ENCODE measurements at regions not wholly inside any gene's neighbourhood (a gene's known extent, or its start where the extent isn't known, plus 50 kb on each side); places are given as distances from the start of the nearest gene placed in this dataset.

- TF ChIP-seq FOXK2 (IDR thresholded peaks at IDR 0.05), result no peak
- TF ChIP-seq POLR2A (IDR thresholded peaks at IDR 0.05; ENCODE audit: low read depth, low read length), result no peak
- TF ChIP-seq CHD1 (IDR thresholded peaks at IDR 0.05; ENCODE audit: low read depth, low read length), result no peak
- no peak for TF ChIP-seq IKZF2 (IDR thresholded peaks at IDR 0.05)
- no peak for TF ChIP-seq NRF1 (conservative IDR thresholded peaks at IDR 0.05; ENCODE audit: low read depth, low read length)
- TF ChIP-seq FOS (IDR thresholded peaks at IDR 0.05; ENCODE audit: borderline replicate concordance, extremely low read depth, insufficient read length), result no peak
- TF ChIP-seq BHLHE40 (IDR thresholded peaks at IDR 0.05; ENCODE audit: borderline replicate concordance in 1 of 2, low read depth in 2 of 2, low read length in 1 of 2), result no peak
- TF ChIP-seq, protein P1, sequence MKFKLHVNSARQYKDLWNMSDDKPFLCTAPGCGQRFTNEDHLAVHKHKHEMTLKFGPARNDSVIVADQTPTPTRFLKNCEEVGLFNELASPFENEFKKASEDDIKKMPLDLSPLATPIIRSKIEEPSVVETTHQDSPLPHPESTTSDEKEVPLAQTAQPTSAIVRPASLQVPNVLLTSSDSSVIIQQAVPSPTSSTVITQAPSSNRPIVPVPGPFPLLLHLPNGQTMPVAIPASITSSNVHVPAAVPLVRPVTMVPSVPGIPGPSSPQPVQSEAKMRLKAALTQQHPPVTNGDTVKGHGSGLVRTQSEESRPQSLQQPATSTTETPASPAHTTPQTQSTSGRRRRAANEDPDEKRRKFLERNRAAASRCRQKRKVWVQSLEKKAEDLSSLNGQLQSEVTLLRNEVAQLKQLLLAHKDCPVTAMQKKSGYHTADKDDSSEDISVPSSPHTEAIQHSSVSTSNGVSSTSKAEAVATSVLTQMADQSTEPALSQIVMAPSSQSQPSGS (IDR thresholded peaks at IDR 0.05; ENCODE audit: low read length), result no peak
- no peak for TF ChIP-seq EP300 (IDR thresholded peaks at IDR 0.05; ENCODE audit: borderline replicate concordance in 1 of 2, control insufficient read depth in 1 of 2, low read depth in 2 of 2, low read length in 2 of 2)
- TF ChIP-seq SIN3A (IDR thresholded peaks at IDR 0.05; ENCODE audit: low read depth, low read length), result no peak
- TF ChIP-seq NR2C1 (IDR thresholded peaks at IDR 0.05), result no peak
- TF ChIP-seq POLR2AphosphoS5 (IDR thresholded peaks at IDR 0.05; ENCODE audit: low read length), result no peak
- TF ChIP-seq EZH2 (IDR thresholded peaks at IDR 0.05; ENCODE audit: borderline replicate concordance, control insufficient read depth, low read depth, low read length), result no peak
- no peak for TF ChIP-seq CTCF (IDR thresholded peaks at IDR 0.05 in 2 of 3, conservative IDR thresholded peaks at IDR 0.05 in 1 of 3; ENCODE audit: control insufficient read depth in 2 of 3, extremely low read depth in 1 of 3, insufficient read depth in 1 of 3, low read depth in 3 of 3, low read length in 3 of 3)
These were observed 96.2 kb upstream of the TMPO start for GRCh38 chr12:98419081-98419794.
